Uterus (tissue), 2 donors: ENCODE measurements at regions not wholly inside any gene's neighbourhood (a gene's known extent, or its start where the extent isn't known, plus 50 kb on each side); places are given as distances from the start of the nearest gene placed in this dataset.

Source experiments
- POLR2A ChIP-seq, 2 donors: fragments of 450-650 bp; IDR thresholded peaks; one replicate each; pipeline ENCODE4 v1.6.1; 2016; ENCODE audit warnings: antibody characterized with exemption in 2 of 2, mild to moderate bottlenecking in 1 of 2, moderate library complexity in 1 of 2
- TF ChIP-seq, protein P1 (sequence below), 4 experiments: fragments of 200-600 bp in 2 of 4; fragments of 450-650 bp in 2 of 4; sonication (generic) in 2 of 4; IDR thresholded peaks; one replicate each; pipeline ENCODE4 v1.5.1; 2016 to 2019; ENCODE audit warnings: antibody characterized with exemption in 4 of 4, mild to moderate bottlenecking in 2 of 4, moderate library complexity in 1 of 4

DNA sequence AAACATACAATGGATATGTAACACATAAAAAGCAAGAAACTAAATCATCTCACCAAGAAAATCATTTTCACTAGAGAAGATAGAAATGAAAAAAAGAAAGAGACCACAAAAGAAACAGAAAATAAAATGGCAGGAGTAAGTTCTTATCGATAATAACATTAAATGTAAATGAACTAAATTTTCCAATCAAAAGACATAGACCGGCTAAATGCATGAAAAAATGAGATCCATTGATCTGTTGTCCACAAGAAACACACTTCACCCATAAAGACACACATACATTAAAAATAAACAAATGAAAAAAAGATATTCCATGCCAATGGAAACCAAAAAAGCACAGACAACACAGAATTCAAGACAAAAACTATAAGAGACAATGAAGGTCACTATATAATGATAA is 1771.9 kb downstream of the SI start:
- TF ChIP-seq, protein P1, sequence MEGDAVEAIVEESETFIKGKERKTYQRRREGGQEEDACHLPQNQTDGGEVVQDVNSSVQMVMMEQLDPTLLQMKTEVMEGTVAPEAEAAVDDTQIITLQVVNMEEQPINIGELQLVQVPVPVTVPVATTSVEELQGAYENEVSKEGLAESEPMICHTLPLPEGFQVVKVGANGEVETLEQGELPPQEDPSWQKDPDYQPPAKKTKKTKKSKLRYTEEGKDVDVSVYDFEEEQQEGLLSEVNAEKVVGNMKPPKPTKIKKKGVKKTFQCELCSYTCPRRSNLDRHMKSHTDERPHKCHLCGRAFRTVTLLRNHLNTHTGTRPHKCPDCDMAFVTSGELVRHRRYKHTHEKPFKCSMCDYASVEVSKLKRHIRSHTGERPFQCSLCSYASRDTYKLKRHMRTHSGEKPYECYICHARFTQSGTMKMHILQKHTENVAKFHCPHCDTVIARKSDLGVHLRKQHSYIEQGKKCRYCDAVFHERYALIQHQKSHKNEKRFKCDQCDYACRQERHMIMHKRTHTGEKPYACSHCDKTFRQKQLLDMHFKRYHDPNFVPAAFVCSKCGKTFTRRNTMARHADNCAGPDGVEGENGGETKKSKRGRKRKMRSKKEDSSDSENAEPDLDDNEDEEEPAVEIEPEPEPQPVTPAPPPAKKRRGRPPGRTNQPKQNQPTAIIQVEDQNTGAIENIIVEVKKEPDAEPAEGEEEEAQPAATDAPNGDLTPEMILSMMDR (IDR thresholded peaks at IDR 0.05) = no peak
- TF ChIP-seq POLR2A (IDR thresholded peaks at IDR 0.05) = no peak
